ENCODE measurements at regions not wholly inside any gene's neighbourhood (a gene's known extent, or its start where the extent isn't known, plus 50 kb on each side); places are given as distances from the start of the nearest gene placed in this dataset.

DNA sequence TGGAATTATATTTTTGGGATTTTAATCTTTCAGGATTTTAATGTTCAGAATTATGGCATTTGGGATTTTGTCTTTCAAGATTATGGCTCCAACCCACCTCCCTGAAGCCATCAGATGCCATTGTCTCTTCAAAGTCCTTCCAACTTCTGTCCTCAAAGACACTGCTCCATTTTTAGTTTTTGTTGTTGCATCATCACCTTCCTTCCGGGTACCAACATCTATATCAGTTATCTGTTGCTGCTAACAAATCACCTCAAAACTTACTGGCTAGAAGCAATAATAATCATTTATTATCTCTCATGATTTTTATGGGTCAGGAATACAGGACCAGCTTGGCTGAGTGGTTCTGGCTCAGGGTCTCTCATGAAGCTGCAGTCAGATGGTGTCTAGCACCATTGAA lies 138.8 kb upstream of the ZBED5 start:
- TF ChIP-seq, protein P1, sequence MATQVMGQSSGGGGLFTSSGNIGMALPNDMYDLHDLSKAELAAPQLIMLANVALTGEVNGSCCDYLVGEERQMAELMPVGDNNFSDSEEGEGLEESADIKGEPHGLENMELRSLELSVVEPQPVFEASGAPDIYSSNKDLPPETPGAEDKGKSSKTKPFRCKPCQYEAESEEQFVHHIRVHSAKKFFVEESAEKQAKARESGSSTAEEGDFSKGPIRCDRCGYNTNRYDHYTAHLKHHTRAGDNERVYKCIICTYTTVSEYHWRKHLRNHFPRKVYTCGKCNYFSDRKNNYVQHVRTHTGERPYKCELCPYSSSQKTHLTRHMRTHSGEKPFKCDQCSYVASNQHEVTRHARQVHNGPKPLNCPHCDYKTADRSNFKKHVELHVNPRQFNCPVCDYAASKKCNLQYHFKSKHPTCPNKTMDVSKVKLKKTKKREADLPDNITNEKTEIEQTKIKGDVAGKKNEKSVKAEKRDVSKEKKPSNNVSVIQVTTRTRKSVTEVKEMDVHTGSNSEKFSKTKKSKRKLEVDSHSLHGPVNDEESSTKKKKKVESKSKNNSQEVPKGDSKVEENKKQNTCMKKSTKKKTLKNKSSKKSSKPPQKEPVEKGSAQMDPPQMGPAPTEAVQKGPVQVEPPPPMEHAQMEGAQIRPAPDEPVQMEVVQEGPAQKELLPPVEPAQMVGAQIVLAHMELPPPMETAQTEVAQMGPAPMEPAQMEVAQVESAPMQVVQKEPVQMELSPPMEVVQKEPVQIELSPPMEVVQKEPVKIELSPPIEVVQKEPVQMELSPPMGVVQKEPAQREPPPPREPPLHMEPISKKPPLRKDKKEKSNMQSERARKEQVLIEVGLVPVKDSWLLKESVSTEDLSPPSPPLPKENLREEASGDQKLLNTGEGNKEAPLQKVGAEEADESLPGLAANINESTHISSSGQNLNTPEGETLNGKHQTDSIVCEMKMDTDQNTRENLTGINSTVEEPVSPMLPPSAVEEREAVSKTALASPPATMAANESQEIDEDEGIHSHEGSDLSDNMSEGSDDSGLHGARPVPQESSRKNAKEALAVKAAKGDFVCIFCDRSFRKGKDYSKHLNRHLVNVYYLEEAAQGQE (IDR thresholded peaks at IDR 0.05; ENCODE audit: insufficient replicate concordance, low read depth), result no peak
- TF ChIP-seq SPI1 (IDR thresholded peaks at IDR 0.05; ENCODE audit: borderline replicate concordance, low read depth), result no peak
- TF ChIP-seq POLR2AphosphoS5 (IDR thresholded peaks at IDR 0.05; ENCODE audit: low read depth), result no peak
- TF ChIP-seq CTCF (IDR thresholded peaks at IDR 0.05; ENCODE audit: insufficient read depth, low read length), result no peak
- TF ChIP-seq GABPA (IDR thresholded peaks at IDR 0.05; ENCODE audit: low read depth), result no peak
- Histone ChIP-seq H3K27me3 (ENCODE audit: insufficient read depth, poor library complexity, severe bottlenecking) (no peaks in the 10 kb centered on the region), H3K27ac (replicated peaks) (no peak overlapping the region), H3K4me3 (replicated peaks; ENCODE audit: insufficient read depth, low read length) (no peak overlapping the region)
- DNase-seq (ENCODE audit: low read depth in 1 of 2, low spot score in 1 of 2), result no peak

- no peak for DNase-seq (ENCODE audit: low read depth in 1 of 2, low spot score in 1 of 2)
- TF ChIP-seq, protein P1 (IDR thresholded peaks at IDR 0.05; ENCODE audit: insufficient replicate concordance, low read depth), result no peak
- TF ChIP-seq CTCF (IDR thresholded peaks at IDR 0.05; ENCODE audit: insufficient read depth, low read length), result no peak
- no peak for TF ChIP-seq SPI1 (IDR thresholded peaks at IDR 0.05; ENCODE audit: borderline replicate concordance, low read depth)
- no peak for TF ChIP-seq GABPA (IDR thresholded peaks at IDR 0.05; ENCODE audit: low read depth)
- TF ChIP-seq POLR2AphosphoS5 (IDR thresholded peaks at IDR 0.05; ENCODE audit: low read depth), result no peak
- no peak overlapping the region for H3K27ac ChIP-seq (replicated peaks)
- H3K27me3 ChIP-seq (ENCODE audit: insufficient read depth, poor library complexity, severe bottlenecking), result no peaks in the 10 kb centered on the region
- no peak overlapping the region for H3K4me3 ChIP-seq (replicated peaks; ENCODE audit: insufficient read depth, low read length)
These were observed 135.8 kb upstream of the ZBED5 start for GRCh38 chr11:10993640-10994039.

GRCh38 chr11:10993186-10993585 lies 135.3 kb upstream of the ZBED5 start:
- Histone ChIP-seq H3K27me3 (ENCODE audit: insufficient read depth, poor library complexity, severe bottlenecking) (no peaks in the 10 kb centered on the region), H3K27ac (replicated peaks) (no peak overlapping the region), H3K4me3 (replicated peaks; ENCODE audit: insufficient read depth, low read length) (no peak overlapping the region)
- TF ChIP-seq CTCF (IDR thresholded peaks at IDR 0.05; ENCODE audit: insufficient read depth, low read length), result no peak
- no peak for TF ChIP-seq SPI1 (IDR thresholded peaks at IDR 0.05; ENCODE audit: borderline replicate concordance, low read depth)
- TF ChIP-seq, protein P1 (IDR thresholded peaks at IDR 0.05; ENCODE audit: insufficient replicate concordance, low read depth), result no peak
- no peak for TF ChIP-seq GABPA (IDR thresholded peaks at IDR 0.05; ENCODE audit: low read depth)
- no peak for TF ChIP-seq POLR2AphosphoS5 (IDR thresholded peaks at IDR 0.05; ENCODE audit: low read depth)
- no peak for DNase-seq (ENCODE audit: low read depth in 1 of 2, low spot score in 1 of 2)

Data from HL-60 (cell line).